ENCODE measurements at regions not wholly inside any gene's neighbourhood (a gene's known extent, or its start where the extent isn't known, plus 50 kb on each side); places are given as distances from the start of the nearest gene placed in this dataset.

DNA sequence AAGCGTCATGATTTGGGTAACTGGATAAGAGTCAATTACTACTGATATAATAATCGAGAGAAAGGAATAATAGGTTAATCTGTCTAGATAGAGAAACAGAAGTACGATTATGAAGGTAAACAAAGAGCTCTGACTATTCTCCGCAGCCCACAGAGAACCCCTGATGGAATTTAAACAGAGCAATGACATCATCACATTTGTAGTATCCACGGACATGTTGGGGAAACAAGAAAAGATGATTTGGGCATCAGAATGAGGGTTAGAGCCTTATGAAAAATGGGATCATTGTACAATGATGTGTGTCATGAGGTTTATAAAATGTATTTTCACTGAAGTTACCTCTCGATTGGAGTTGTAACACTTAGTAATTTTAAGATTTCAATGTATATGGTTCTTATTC, 129.9 kb downstream of the DTHD1 start:
- TF ChIP-seq EZH2phosphoT487 (IDR thresholded peaks at IDR 0.05; ENCODE audit: low read depth): no peak
- TF ChIP-seq, protein P1, sequence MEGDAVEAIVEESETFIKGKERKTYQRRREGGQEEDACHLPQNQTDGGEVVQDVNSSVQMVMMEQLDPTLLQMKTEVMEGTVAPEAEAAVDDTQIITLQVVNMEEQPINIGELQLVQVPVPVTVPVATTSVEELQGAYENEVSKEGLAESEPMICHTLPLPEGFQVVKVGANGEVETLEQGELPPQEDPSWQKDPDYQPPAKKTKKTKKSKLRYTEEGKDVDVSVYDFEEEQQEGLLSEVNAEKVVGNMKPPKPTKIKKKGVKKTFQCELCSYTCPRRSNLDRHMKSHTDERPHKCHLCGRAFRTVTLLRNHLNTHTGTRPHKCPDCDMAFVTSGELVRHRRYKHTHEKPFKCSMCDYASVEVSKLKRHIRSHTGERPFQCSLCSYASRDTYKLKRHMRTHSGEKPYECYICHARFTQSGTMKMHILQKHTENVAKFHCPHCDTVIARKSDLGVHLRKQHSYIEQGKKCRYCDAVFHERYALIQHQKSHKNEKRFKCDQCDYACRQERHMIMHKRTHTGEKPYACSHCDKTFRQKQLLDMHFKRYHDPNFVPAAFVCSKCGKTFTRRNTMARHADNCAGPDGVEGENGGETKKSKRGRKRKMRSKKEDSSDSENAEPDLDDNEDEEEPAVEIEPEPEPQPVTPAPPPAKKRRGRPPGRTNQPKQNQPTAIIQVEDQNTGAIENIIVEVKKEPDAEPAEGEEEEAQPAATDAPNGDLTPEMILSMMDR (IDR thresholded peaks at IDR 0.05; ENCODE audit: low read depth, low read length): no peak
